ENCODE measurements at regions not wholly inside any gene's neighbourhood (a gene's known extent, or its start where the extent isn't known, plus 50 kb on each side); places are given as distances from the start of the nearest gene placed in this dataset.

GRCh38 chr3:963255-963654 lies 129.6 kb upstream of the CNTN6 start:
- Histone ChIP-seq H3K4me1 (no peaks in the 10 kb centered on the region), H3K27me3 (ENCODE audit: insufficient read depth in 3 of 3, low read length in 2 of 3) (no peaks in the 10 kb centered on the region), H3K9me3 (no peaks in the 10 kb centered on the region), H3K36me3 (ENCODE audit: insufficient read depth in 1 of 2, low read depth in 1 of 2) (no peaks in the 10 kb centered on the region), H3K27ac (no peak overlapping the region), H3K4me3 (no peak overlapping the region)
- ATAC-seq (no peak), DNase-seq (no peak)
- WGBS, 3 donors: 84 to 91% (median 90%) methylated on average over 2 of the region's 2 CpGs
- no peak for TF ChIP-seq CTCF (IDR thresholded peaks at IDR 0.05)
- intact Hi-C loops (cut with DNase I): no loop called here

DNA sequence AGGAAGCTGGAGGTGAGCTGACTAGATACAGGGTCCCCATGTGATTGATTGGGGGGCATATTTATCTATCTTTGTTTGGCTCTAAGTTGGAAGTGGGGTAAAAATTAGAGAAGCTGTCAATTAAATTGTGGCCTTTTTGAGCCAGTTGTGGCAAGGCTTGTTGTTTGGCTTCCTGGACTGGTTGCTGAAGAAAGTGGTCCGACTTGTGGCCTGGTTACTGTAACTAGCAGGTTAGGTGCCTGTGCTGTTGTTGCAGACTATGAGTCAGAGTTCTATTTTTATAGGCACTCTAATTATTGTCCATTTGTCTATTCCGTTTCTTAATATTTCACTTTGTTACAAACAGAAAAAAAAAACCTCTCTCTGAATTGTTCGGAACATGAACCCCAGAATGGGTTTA lies 129.1 kb upstream of the CNTN6 start:
- ATAC-seq (no peak), DNase-seq (no peak)
- Histone ChIP-seq H3K9me3 (no peaks in the 10 kb centered on the region), H3K27ac (no peak overlapping the region), H3K4me3 (no peak overlapping the region), H3K4me1 (no peaks in the 10 kb centered on the region), H3K36me3 (ENCODE audit: insufficient read depth in 1 of 2, low read depth in 1 of 2) (no peaks in the 10 kb centered on the region), H3K27me3 (ENCODE audit: insufficient read depth in 3 of 3, low read length in 2 of 3) (no peaks in the 10 kb centered on the region)
- intact Hi-C loops (cut with DNase I): no loop called here
- TF ChIP-seq CTCF (IDR thresholded peaks at IDR 0.05): no peak
- 85 to 87% (median 86%) methylated on average over 3 of the region's 3 CpGs for WGBS, 3 donors

GRCh38 chr3:965826-966225 lies 127.0 kb upstream of the CNTN6 start:
- no peak for TF ChIP-seq CTCF (IDR thresholded peaks at IDR 0.05)
- no peaks in the 10 kb centered on the region for H3K36me3 ChIP-seq (ENCODE audit: insufficient read depth in 1 of 2, low read depth in 1 of 2)
- 55 to 61% (median 58%) methylated on average over 3 of the region's 3 CpGs for WGBS, 3 donors
- no peak overlapping the region for H3K27ac ChIP-seq
- no peaks in the 10 kb centered on the region for H3K9me3 ChIP-seq
- no peak for DNase-seq
- no peak overlapping the region for H3K4me3 ChIP-seq
- H3K27me3 ChIP-seq (ENCODE audit: insufficient read depth in 3 of 3, low read length in 2 of 3): no peaks in the 10 kb centered on the region
- intact Hi-C loops (cut with DNase I): no loop called here
- ATAC-seq: no peak
- no peaks in the 10 kb centered on the region for H3K4me1 ChIP-seq

GRCh38 chr3:966341-966740 lies 126.5 kb upstream of the CNTN6 start:
- Histone ChIP-seq H3K9me3 (no peaks in the 10 kb centered on the region), H3K27ac (no peak overlapping the region), H3K4me3 (no peak overlapping the region), H3K27me3 (ENCODE audit: insufficient read depth in 3 of 3, low read length in 2 of 3) (no peaks in the 10 kb centered on the region), H3K4me1 (no peaks in the 10 kb centered on the region), H3K36me3 (ENCODE audit: insufficient read depth in 1 of 2, low read depth in 1 of 2) (no peaks in the 10 kb centered on the region)
- no peak for ATAC-seq
- TF ChIP-seq CTCF (IDR thresholded peaks at IDR 0.05): no peak
- intact Hi-C loops (cut with DNase I): no loop called here
- WGBS, 3 donors: 53 to 59% (median 54%) methylated on average over 10 of the region's 10 CpGs
- DNase-seq: no peak

- no peaks in the 10 kb centered on the region for H3K4me1 ChIP-seq
- H3K27ac ChIP-seq: no peak overlapping the region
- no peak for TF ChIP-seq CTCF (IDR thresholded peaks at IDR 0.05)
- H3K4me3 ChIP-seq: no peak overlapping the region
- WGBS, 3 donors: 50 to 56% (median 51%) methylated on average over 1 of the region's 1 CpG
- DNase-seq (no peak), ATAC-seq (no peak)
- H3K27me3 ChIP-seq (ENCODE audit: insufficient read depth in 3 of 3, low read length in 2 of 3): no peaks in the 10 kb centered on the region
- H3K36me3 ChIP-seq (ENCODE audit: insufficient read depth in 1 of 2, low read depth in 1 of 2): no peaks in the 10 kb centered on the region
- intact Hi-C loops (cut with DNase I): no loop called here
- H3K9me3 ChIP-seq: no peaks in the 10 kb centered on the region
Measured at GRCh38 chr3:973340-973739, 119.5 kb upstream of the CNTN6 start.

Measured in psoas muscle (tissue), 7 donors.